Stomach (tissue), 4 donors: ENCODE measurements at regions not wholly inside any gene's neighbourhood (a gene's known extent, or its start where the extent isn't known, plus 50 kb on each side); places are given as distances from the start of the nearest gene placed in this dataset.

ENCODE experiments used
- CTCF ChIP-seq, 7 experiments: fragments of 450-650 bp in 4 of 7; fragments of 200-600 bp in 3 of 7; sonication (generic) in 3 of 7; IDR thresholded peaks; one replicate each; pipeline ENCODE4 v1.5.1; 2016 to 2019; ENCODE audit warnings: antibody characterized with exemption in 7 of 7, control low read depth in 2 of 7, mild to moderate bottlenecking in 1 of 7
- POLR2A ChIP-seq, 4 donors: fragments of 450-650 bp; IDR thresholded peaks; one replicate each; pipeline ENCODE4 v1.6.1; 2016; ENCODE audit warnings: antibody characterized with exemption in 4 of 4, control low read depth in 2 of 4, mild to moderate bottlenecking in 1 of 4, moderate library complexity in 1 of 4

- no peak for TF ChIP-seq CTCF (IDR thresholded peaks at IDR 0.05)
- no peak for TF ChIP-seq POLR2A (IDR thresholded peaks at IDR 0.05)
These were observed 766.2 kb upstream of the KIRREL3 start for GRCh38 chr11:127766734-127767133.
